ENCODE measurements at regions not wholly inside any gene's neighbourhood (a gene's known extent, or its start where the extent isn't known, plus 50 kb on each side); places are given as distances from the start of the nearest gene placed in this dataset.
"Not testable (repeated sequence)": the region's sequence is repeated elsewhere in the genome, so short reads cannot be mapped to it uniquely, and the experiment has no call there.

- DNase-seq (ENCODE audit: low read depth), result no peak
Measured at GRCh38 chr10:9362721-9363120, 1308.2 kb downstream of the GATA3 start.

GRCh38 chr10:9379183-9379582 lies 1324.7 kb downstream of the GATA3 start:
- no peak for DNase-seq (ENCODE audit: low read depth)

- DNase-seq (ENCODE audit: low read depth), result no peak
Measured at GRCh38 chr10:9381733-9382532, 1327.4 kb downstream of the GATA3 start.

- DNase-seq (ENCODE audit: low read depth), result no peak
Measured at GRCh38 chr10:9382533-9382866, 1328.0 kb downstream of the GATA3 start.

GRCh38 chr10:9390516-9390915 lies 1336.0 kb downstream of the GATA3 start:
- no peak for DNase-seq (ENCODE audit: low read depth)

- DNase-seq (ENCODE audit: low read depth), result no peak
Measured at GRCh38 chr10:9399275-9399983, 1344.9 kb downstream of the GATA3 start.

- DNase-seq (ENCODE audit: low read depth), result peak; percentile 1
Measured at GRCh38 chr10:9402067-9402466, 1347.6 kb downstream of the GATA3 start.

- peak; percentile 4 for DNase-seq (ENCODE audit: low read depth)
Measured at GRCh38 chr10:9402507-9403195, 1348.2 kb downstream of the GATA3 start.

- not testable (repeated sequence) for DNase-seq (ENCODE audit: low read depth)
Measured at GRCh38 chr10:9407201-9407600, 1352.7 kb downstream of the GATA3 start.

- DNase-seq (ENCODE audit: low read depth), result no peak
Measured at GRCh38 chr10:9416331-9416730, 1361.8 kb downstream of the GATA3 start.

GRCh38 chr10:9419757-9420156 lies 1365.3 kb downstream of the GATA3 start:
- no peak for DNase-seq (ENCODE audit: low read depth)

- no peak for DNase-seq (ENCODE audit: low read depth)
Measured at GRCh38 chr10:9427209-9427608, 1372.7 kb downstream of the GATA3 start.

- DNase-seq (ENCODE audit: low read depth), result peak; percentile 1
Measured at GRCh38 chr10:9437131-9437530, 1382.6 kb downstream of the GATA3 start.

- DNase-seq (ENCODE audit: low read depth), result no peak
Measured at GRCh38 chr10:9443758-9444157, 1389.3 kb downstream of the GATA3 start.

GRCh38 chr10:9449530-9449929 lies 1395.0 kb downstream of the GATA3 start:
- no peak for DNase-seq (ENCODE audit: low read depth)

GRCh38 chr10:9450801-9451200 lies 1396.3 kb downstream of the GATA3 start:
- no peak for DNase-seq (ENCODE audit: low read depth)

- DNase-seq (ENCODE audit: low read depth), result no peak
Measured at GRCh38 chr10:9451211-9451773, 1396.8 kb downstream of the GATA3 start.

- no peak for DNase-seq (ENCODE audit: low read depth)
Measured at GRCh38 chr10:9452056-9452455, 1397.6 kb downstream of the GATA3 start.

GRCh38 chr10:9453871-9454270 lies 1399.4 kb downstream of the GATA3 start:
- DNase-seq (ENCODE audit: low read depth), result not testable (repeated sequence)

- no peak for DNase-seq (ENCODE audit: low read depth)
Measured at GRCh38 chr10:9469663-9470205, 1415.2 kb downstream of the GATA3 start.

- DNase-seq (ENCODE audit: low read depth), result no peak
Measured at GRCh38 chr10:9470581-9470980, 1416.1 kb downstream of the GATA3 start.

- DNase-seq (ENCODE audit: low read depth), result no peak
Measured at GRCh38 chr10:9501944-9502343, 1447.5 kb downstream of the GATA3 start.

Measured in Daoy (cell line).